ENCODE measurements at regions not wholly inside any gene's neighbourhood (a gene's known extent, or its start where the extent isn't known, plus 50 kb on each side); places are given as distances from the start of the nearest gene placed in this dataset.
"Not testable (repeated sequence)": the region's sequence is repeated elsewhere in the genome, so short reads cannot be mapped to it uniquely, and the experiment has no call there.

GRCh38 chr7:131075406-131075805 lies 252.3 kb upstream of the MKLN1 start:
- DNase-seq (ENCODE audit: low read depth, low spot score), result no peak

- no peak for DNase-seq (ENCODE audit: low read depth, low spot score)
These were observed 251.6 kb upstream of the MKLN1 start for GRCh38 chr7:131076032-131076431.

- no peak for DNase-seq (ENCODE audit: low read depth, low spot score)
These were observed 250.9 kb upstream of the MKLN1 start for GRCh38 chr7:131076711-131077181.

- no peak for DNase-seq (ENCODE audit: low read depth, low spot score)
These were observed 249.9 kb upstream of the MKLN1 start for GRCh38 chr7:131077735-131078134.

GRCh38 chr7:131080754-131081153 lies 246.9 kb upstream of the MKLN1 start:
- no peak for DNase-seq (ENCODE audit: low read depth, low spot score)

GRCh38 chr7:131081308-131081707 lies 246.4 kb upstream of the MKLN1 start:
- no peak for DNase-seq (ENCODE audit: low read depth, low spot score)

GRCh38 chr7:131083781-131084180 lies 243.9 kb upstream of the MKLN1 start:
- no peak for DNase-seq (ENCODE audit: low read depth, low spot score)

GRCh38 chr7:131084336-131084735 lies 243.3 kb upstream of the MKLN1 start:
- not testable (repeated sequence) for DNase-seq (ENCODE audit: low read depth, low spot score)

GRCh38 chr7:131087756-131088658 lies 239.7 kb upstream of the MKLN1 start:
- DNase-seq (ENCODE audit: low read depth, low spot score), result peak; percentile 5

- no peak for DNase-seq (ENCODE audit: low read depth, low spot score)
These were observed 237.5 kb upstream of the MKLN1 start for GRCh38 chr7:131090188-131090587.

- peak; percentile 34 for DNase-seq (ENCODE audit: low read depth, low spot score)
These were observed 236.6 kb upstream of the MKLN1 start for GRCh38 chr7:131090886-131091692.

GRCh38 chr7:131094685-131095084 lies 233.0 kb upstream of the MKLN1 start:
- DNase-seq (ENCODE audit: low read depth, low spot score), result no peak

- no peak for DNase-seq (ENCODE audit: low read depth, low spot score)
These were observed 232.3 kb upstream of the MKLN1 start for GRCh38 chr7:131095346-131095745.

GRCh38 chr7:131096267-131096927 lies 231.3 kb upstream of the MKLN1 start:
- no peak for DNase-seq (ENCODE audit: low read depth, low spot score)

- DNase-seq (ENCODE audit: low read depth, low spot score), result no peak
These were observed 229.9 kb upstream of the MKLN1 start for GRCh38 chr7:131097662-131098376.

GRCh38 chr7:131098527-131098926 lies 229.1 kb upstream of the MKLN1 start:
- DNase-seq (ENCODE audit: low read depth, low spot score), result no peak

- no peak for DNase-seq (ENCODE audit: low read depth, low spot score)
These were observed 227.2 kb upstream of the MKLN1 start for GRCh38 chr7:131100357-131101054.

GRCh38 chr7:131103997-131104396 lies 223.7 kb upstream of the MKLN1 start:
- DNase-seq (ENCODE audit: low read depth, low spot score), result no peak

- no peak for DNase-seq (ENCODE audit: low read depth, low spot score)
These were observed 222.9 kb upstream of the MKLN1 start for GRCh38 chr7:131104596-131105293.

GRCh38 chr7:131105294-131105798 lies 222.3 kb upstream of the MKLN1 start:
- peak; percentile 20 for DNase-seq (ENCODE audit: low read depth, low spot score)

All from ELF-1 (cell line).